ENCODE measurements at regions not wholly inside any gene's neighbourhood (a gene's known extent, or its start where the extent isn't known, plus 50 kb on each side); places are given as distances from the start of the nearest gene placed in this dataset.

- TF ChIP-seq EZH2 (IDR thresholded peaks at IDR 0.05; ENCODE audit: borderline replicate concordance, low read length), result no peak
- TF ChIP-seq, protein P1, sequence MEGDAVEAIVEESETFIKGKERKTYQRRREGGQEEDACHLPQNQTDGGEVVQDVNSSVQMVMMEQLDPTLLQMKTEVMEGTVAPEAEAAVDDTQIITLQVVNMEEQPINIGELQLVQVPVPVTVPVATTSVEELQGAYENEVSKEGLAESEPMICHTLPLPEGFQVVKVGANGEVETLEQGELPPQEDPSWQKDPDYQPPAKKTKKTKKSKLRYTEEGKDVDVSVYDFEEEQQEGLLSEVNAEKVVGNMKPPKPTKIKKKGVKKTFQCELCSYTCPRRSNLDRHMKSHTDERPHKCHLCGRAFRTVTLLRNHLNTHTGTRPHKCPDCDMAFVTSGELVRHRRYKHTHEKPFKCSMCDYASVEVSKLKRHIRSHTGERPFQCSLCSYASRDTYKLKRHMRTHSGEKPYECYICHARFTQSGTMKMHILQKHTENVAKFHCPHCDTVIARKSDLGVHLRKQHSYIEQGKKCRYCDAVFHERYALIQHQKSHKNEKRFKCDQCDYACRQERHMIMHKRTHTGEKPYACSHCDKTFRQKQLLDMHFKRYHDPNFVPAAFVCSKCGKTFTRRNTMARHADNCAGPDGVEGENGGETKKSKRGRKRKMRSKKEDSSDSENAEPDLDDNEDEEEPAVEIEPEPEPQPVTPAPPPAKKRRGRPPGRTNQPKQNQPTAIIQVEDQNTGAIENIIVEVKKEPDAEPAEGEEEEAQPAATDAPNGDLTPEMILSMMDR (conservative IDR thresholded peaks at IDR 0.05 in 1 of 2, IDR thresholded peaks at IDR 0.05 in 1 of 2; ENCODE audit: extremely low read depth in 1 of 2, insufficient read depth in 1 of 2, low read depth in 1 of 2, low read length in 2 of 2), result peak in 1 of 2 donors; percentile 4
Measured at GRCh38 chr5:68894673-68895072, 199.1 kb upstream of the SLC30A5 start.
